ENCODE measurements at regions not wholly inside any gene's neighbourhood (a gene's known extent, or its start where the extent isn't known, plus 50 kb on each side); places are given as distances from the start of the nearest gene placed in this dataset.

DNA sequence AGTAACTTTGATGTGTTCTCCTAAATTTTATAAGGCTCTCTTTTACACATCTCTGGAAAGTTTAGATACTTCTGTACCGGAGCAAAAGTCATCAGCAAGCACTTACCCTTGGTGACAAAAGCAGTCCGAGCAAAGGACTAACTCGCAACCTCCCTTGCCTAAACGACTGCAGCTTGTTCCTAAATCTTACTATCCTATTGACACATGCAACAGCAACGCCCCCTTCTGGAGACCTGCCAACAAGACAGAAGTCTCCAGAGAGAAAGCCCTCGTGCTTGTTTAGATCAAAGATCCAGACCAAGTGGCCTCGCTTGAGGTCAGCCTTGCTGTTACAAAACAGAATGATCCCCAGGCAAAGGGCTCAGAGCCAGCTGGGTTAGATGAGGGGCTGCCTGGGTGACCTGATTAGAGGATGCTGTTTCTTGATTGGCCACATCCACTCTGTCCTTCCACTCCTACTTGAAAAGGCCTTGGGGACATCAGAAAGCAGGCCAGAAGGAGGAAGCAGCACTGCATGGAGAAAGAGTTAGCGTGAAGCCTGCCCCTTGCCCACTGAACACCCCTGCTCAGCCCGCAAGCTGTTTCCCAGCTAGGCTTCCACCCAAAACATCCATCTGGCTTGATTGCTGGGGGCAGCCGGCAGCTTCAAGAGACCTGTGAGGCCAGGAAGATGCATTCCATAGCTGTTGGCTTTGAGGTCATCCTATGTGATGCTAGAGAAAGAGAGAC lies 94.3 kb downstream of the HNRNPLL start (continued):
- TF ChIP-seq, protein P1, sequence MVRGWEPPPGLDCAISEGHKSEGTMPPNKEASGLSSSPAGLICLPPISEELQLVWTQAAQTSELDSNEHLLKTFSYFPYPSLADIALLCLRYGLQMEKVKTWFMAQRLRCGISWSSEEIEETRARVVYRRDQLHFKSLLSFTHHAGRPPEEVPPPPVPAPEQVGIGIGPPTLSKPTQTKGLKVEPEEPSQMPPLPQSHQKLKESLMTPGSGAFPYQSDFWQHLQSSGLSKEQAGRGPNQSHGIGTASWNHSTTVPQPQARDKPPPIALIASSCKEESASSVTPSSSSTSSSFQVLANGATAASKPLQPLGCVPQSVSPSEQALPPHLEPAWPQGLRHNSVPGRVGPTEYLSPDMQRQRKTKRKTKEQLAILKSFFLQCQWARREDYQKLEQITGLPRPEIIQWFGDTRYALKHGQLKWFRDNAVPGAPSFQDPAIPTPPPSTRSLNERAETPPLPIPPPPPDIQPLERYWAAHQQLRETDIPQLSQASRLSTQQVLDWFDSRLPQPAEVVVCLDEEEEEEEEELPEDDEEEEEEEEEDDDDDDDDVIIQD (CRISPR knock-in tag; IDR thresholded peaks at IDR 0.05; ENCODE audit: low read depth) = peak; percentile 59; the same call in 1 of the 2 replicates
- no peak for TF ChIP-seq ARNT (IDR thresholded peaks at IDR 0.05)
- no peak for TF ChIP-seq IKZF1 (IDR thresholded peaks at IDR 0.05)
- TF ChIP-seq ZNF614 (CRISPR knock-in tag; IDR thresholded peaks at IDR 0.05; ENCODE audit: borderline replicate concordance) = peak; percentile 86
- peak; percentile 57; the same call in 1 of the 2 replicates for TF ChIP-seq THYN1 (CRISPR knock-in tag; IDR thresholded peaks at IDR 0.05; ENCODE audit: borderline replicate concordance, low read depth)
- no peak for TF ChIP-seq ZNF713 (CRISPR knock-in tag; IDR thresholded peaks at IDR 0.05)
- TF ChIP-seq MEF2D (CRISPR knock-in tag; IDR thresholded peaks at IDR 0.05) = 0 out of 2 replicates have a peak, but pooled peaks have one; percentile 61
- TF ChIP-seq KLF13 (CRISPR knock-in tag; IDR thresholded peaks at IDR 0.05) = no peak
- peak; percentile 85; the same call in 1 of the 2 replicates for TF ChIP-seq BORCS8-MEF2B (CRISPR knock-in tag; IDR thresholded peaks at IDR 0.05)
- TF ChIP-seq NFYB (CRISPR knock-in tag; IDR thresholded peaks at IDR 0.05) = no peak
- TF ChIP-seq NFRKB (IDR thresholded peaks at IDR 0.05) = no peak
- TF ChIP-seq ZNF24 (IDR thresholded peaks at IDR 0.05) = no peak
- TF ChIP-seq PHF8 (CRISPR knock-in tag; IDR thresholded peaks at IDR 0.05) = no peak
- TF ChIP-seq NFKB2 (CRISPR knock-in tag; IDR thresholded peaks at IDR 0.05; ENCODE audit: borderline replicate concordance) = no peak
- TF ChIP-seq, protein P2, sequence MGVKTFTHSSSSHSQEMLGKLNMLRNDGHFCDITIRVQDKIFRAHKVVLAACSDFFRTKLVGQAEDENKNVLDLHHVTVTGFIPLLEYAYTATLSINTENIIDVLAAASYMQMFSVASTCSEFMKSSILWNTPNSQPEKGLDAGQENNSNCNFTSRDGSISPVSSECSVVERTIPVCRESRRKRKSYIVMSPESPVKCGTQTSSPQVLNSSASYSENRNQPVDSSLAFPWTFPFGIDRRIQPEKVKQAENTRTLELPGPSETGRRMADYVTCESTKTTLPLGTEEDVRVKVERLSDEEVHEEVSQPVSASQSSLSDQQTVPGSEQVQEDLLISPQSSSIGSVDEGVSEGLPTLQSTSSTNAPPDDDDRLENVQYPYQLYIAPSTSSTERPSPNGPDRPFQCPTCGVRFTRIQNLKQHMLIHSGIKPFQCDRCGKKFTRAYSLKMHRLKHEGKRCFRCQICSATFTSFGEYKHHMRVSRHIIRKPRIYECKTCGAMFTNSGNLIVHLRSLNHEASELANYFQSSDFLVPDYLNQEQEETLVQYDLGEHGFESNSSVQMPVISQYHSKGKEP (CRISPR knock-in tag; IDR thresholded peaks at IDR 0.05) = no peak
- TF ChIP-seq, protein P3, sequence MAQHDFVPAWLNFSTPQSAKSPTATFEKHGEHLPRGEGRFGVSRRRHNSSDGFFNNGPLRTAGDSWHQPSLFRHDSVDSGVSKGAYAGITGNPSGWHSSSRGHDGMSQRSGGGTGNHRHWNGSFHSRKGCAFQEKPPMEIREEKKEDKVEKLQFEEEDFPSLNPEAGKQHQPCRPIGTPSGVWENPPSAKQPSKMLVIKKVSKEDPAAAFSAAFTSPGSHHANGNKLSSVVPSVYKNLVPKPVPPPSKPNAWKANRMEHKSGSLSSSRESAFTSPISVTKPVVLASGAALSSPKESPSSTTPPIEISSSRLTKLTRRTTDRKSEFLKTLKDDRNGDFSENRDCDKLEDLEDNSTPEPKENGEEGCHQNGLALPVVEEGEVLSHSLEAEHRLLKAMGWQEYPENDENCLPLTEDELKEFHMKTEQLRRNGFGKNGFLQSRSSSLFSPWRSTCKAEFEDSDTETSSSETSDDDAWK (CRISPR knock-in tag; IDR thresholded peaks at IDR 0.05) = no peak
- TF ChIP-seq TBL1XR1 (IDR thresholded peaks at IDR 0.05; ENCODE audit: borderline replicate concordance, low read length, partially characterized antibody) = no peak
- TF ChIP-seq HNF4A (CRISPR knock-in tag; IDR thresholded peaks at IDR 0.05) = peak; percentile 79
- no peak for TF ChIP-seq ZNF253 (CRISPR knock-in tag; IDR thresholded peaks at IDR 0.05; ENCODE audit: borderline replicate concordance)
- no peak for TF ChIP-seq ZNF432 (CRISPR knock-in tag; IDR thresholded peaks at IDR 0.05; ENCODE audit: borderline replicate concordance)
- TF ChIP-seq, protein P4, sequence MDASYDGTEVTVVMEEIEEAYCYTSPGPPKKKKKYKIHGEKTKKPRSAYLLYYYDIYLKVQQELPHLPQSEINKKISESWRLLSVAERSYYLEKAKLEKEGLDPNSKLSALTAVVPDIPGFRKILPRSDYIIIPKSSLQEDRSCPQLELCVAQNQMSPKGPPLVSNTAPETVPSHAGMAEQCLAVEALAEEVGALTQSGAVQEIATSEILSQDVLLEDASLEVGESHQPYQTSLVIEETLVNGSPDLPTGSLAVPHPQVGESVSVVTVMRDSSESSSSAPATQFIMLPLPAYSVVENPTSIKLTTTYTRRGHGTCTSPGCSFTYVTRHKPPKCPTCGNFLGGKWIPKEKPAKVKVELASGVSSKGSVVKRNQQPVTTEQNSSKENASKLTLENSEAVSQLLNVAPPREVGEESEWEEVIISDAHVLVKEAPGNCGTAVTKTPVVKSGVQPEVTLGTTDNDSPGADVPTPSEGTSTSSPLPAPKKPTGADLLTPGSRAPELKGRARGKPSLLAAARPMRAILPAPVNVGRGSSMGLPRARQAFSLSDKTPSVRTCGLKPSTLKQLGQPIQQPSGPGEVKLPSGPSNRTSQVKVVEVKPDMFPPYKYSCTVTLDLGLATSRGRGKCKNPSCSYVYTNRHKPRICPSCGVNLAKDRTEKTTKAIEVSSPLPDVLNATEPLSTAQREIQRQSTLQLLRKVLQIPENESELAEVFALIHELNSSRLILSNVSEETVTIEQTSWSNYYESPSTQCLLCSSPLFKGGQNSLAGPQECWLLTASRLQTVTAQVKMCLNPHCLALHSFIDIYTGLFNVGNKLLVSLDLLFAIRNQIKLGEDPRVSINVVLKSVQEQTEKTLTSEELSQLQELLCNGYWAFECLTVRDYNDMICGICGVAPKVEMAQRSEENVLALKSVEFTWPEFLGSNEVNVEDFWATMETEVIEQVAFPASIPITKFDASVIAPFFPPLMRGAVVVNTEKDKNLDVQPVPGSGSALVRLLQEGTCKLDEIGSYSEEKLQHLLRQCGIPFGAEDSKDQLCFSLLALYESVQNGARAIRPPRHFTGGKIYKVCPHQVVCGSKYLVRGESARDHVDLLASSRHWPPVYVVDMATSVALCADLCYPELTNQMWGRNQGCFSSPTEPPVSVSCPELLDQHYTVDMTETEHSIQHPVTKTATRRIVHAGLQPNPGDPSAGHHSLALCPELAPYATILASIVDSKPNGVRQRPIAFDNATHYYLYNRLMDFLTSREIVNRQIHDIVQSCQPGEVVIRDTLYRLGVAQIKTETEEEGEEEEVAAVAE (CRISPR knock-in tag; IDR thresholded peaks at IDR 0.05; ENCODE audit: borderline replicate concordance) = peak; percentile 74; the same call in 1 of the 2 replicates
- no peak for TF ChIP-seq SIN3A (IDR thresholded peaks at IDR 0.05; ENCODE audit: borderline replicate concordance, low read depth, low read length)
- TF ChIP-seq ZNF562 (CRISPR knock-in tag; IDR thresholded peaks at IDR 0.05; ENCODE audit: borderline replicate concordance) = no peak
